Fibroblast of lung (primary cell): ENCODE measurements at regions not wholly inside any gene's neighbourhood (a gene's known extent, or its start where the extent isn't known, plus 50 kb on each side); places are given as distances from the start of the nearest gene placed in this dataset.
A peak's percentile ranks its signal among the peaks of the same experiment; 100 is the strongest.

Source experiments
- CTCF ChIP-seq, 2 donors: IDR thresholded peaks in 1 of 2; conservative IDR thresholded peaks in 1 of 2; 1 replicate in 1 of 2; 2 replicates in 1 of 2; pipeline ENCODE4 v1.5.1; 2011 to 2012; ENCODE audit warnings: low read length in 2 of 2, control low read depth in 1 of 2, inconsistent platforms in 1 of 2, low read depth in 1 of 2, mild to moderate bottlenecking in 1 of 2
- EZH2 ChIP-seq: IDR thresholded peaks from 2 replicates; pipeline ENCODE4 v1.5.1; 2012; ENCODE audit warnings: low read length, control low read depth, mild to moderate bottlenecking; ENCODE audit errors: missing control alignments

DNA sequence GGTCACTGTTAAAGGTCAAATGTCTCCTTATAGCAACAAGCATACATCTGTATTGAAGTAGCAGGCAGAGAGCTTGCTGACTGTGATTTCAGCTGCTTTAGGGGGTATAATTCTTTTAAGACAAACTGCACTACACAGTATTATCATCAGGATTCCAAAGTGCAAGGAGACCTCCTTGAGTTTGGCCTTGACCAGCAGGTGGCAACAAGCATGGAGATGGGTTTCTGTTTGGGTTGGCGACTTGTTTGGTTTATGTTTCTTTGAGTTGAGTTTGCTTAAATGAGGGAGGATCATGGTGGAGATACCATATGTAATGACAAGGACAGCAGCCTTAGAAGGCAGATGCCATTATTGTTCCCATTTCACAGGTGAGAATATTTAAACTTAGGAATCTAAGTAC is 681.0 kb upstream of the ID2 start:
- peak in 1 of 2 donors; percentile 24 for TF ChIP-seq CTCF (conservative IDR thresholded peaks at IDR 0.05 in 1 of 2, IDR thresholded peaks at IDR 0.05 in 1 of 2; ENCODE audit: low read depth in 1 of 2, low read length in 2 of 2)
- TF ChIP-seq EZH2: no peak
